LNCAP (cell line): ENCODE measurements at regions not wholly inside any gene's neighbourhood (a gene's known extent, or its start where the extent isn't known, plus 50 kb on each side); places are given as distances from the start of the nearest gene placed in this dataset.

ENCODE experiments used
- CTCF ChIP-seq: fragments of 450-650 bp; IDR thresholded peaks from 2 replicates; pipeline ENCODE4 v1.5.1; 2017; ENCODE audit warnings: mild to moderate bottlenecking

- no peak for TF ChIP-seq CTCF
These were observed 197.5 kb downstream of the BUB3 start for GRCh38 chr10:123351715-123352114.

- TF ChIP-seq CTCF: no peak
These were observed 200.3 kb downstream of the BUB3 start for GRCh38 chr10:123354521-123354920.

GRCh38 chr10:123355748-123356481 is 201.7 kb downstream of the BUB3 start:
- no peak for TF ChIP-seq CTCF

- no peak for TF ChIP-seq CTCF
These were observed 202.6 kb downstream of the BUB3 start for GRCh38 chr10:123356799-123357198.

GRCh38 chr10:123357421-123357930 is 203.3 kb downstream of the BUB3 start:
- no peak for TF ChIP-seq CTCF

GRCh38 chr10:123359539-123359938 is 205.3 kb downstream of the BUB3 start:
- TF ChIP-seq CTCF: no peak

- no peak for TF ChIP-seq CTCF
These were observed 207.6 kb downstream of the BUB3 start for GRCh38 chr10:123361832-123362231.
